ENCODE measurements at regions not wholly inside any gene's neighbourhood (a gene's known extent, or its start where the extent isn't known, plus 50 kb on each side); places are given as distances from the start of the nearest gene placed in this dataset.

GRCh38 chr6:14727494-14728395 is 518.1 kb upstream of the JARID2 start:
- TF ChIP-seq CTCF (conservative IDR thresholded peaks at IDR 0.05; ENCODE audit: low read length) (no peak), EZH2phosphoT487 (IDR thresholded peaks at IDR 0.05; ENCODE audit: borderline replicate concordance, low read depth, low read length) (no peak)
